Fibroblast of the conjunctiva (primary cell): ENCODE measurements at regions not wholly inside any gene's neighbourhood (a gene's known extent, or its start where the extent isn't known, plus 50 kb on each side); places are given as distances from the start of the nearest gene placed in this dataset.
"Not testable (repeated sequence)": the region's sequence is repeated elsewhere in the genome, so short reads cannot be mapped to it uniquely, and the experiment has no call there.

Experiments
- DNase-seq: peaks from one replicate; pipeline ENCODE4 v3.0.0-alpha.2; 2010; ENCODE audit warnings: low read depth

GRCh38 chr3:153976891-153977554, 144.2 kb upstream of the ARHGEF26 start:
- DNase-seq = peak; percentile 10

DNA sequence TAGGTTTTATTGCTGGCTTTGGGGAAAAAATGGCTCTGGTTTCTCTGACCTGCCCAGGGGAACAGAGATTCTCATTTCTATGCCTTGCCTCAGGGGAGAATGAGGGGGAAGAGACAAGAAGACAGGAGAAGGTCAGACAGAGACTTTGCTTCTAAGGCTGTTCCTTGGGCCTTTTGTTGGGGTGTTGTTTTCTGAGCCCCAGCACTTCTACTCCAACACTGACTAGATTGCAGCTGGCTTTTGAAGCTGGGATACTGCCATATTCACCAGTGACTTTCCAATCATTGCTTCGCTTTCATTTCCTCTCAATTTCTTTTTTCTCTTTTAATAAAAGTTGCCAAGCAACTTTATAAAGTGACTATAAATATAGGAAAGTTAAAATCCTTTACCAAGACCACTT, 143.2 kb upstream of the ARHGEF26 start:
- no peak for DNase-seq

DNA sequence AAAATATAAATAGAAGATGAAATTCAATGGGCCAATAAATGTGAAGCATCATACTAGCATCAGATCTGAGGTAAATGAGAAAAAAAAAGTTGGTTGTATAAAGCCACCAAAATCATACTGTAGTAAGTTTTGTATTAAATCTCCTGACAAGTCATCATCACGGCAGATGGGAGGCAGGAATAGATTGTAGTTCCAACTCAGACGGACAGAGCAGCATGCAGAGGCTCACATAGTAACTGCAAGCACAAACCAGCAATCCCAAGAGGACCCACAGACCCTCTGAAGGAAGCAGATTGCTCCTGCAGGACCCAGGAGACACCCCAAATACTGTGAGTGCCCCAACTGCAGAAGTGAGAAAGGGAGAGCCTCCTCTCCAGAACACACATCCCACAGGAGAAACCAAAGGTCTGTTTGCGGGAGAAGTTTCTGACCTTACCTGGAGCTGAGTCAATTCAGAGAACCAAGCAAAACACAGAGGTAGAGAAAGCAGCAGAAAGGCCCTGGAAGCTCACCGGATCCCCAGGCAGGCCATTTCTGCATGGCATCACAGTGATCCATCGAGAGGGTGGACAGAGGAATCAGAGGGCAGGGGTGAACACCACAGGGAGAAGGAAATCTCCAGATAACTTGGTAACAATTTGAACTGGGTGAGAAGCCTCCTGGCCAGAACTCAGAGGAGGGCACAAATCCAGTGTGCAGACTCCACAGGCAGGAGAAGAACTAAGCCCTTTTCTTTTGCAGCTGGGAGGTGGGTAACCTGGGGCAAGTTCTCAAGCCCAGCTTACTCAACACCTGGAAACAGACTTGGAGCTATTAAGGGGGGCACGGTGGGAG, 141.6 kb upstream of the ARHGEF26 start:
- no peak for DNase-seq

DNA sequence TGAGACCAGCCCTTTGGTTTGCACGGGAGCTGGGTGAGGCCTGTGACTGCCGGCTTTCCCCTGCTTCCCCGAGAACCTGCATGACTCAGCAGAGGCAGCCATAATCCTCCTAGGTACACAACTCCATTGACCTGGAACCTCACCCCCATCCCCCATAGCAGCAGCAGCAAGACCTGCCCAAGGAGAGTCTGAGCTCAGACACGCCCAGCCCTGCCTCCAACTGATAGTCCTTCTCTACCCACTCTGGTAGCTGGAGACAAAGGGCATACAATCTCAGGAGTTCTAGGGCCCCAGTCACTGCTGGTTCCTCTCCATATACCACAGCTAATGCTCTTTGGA, 141.0 kb upstream of the ARHGEF26 start:
- DNase-seq = no peak

- not testable (repeated sequence) for DNase-seq
Measured at GRCh38 chr3:153997364-153997763, 123.8 kb upstream of the ARHGEF26 start.

- DNase-seq = no peak
Measured at GRCh38 chr3:154003649-154004048, 117.5 kb upstream of the ARHGEF26 start.

DNA sequence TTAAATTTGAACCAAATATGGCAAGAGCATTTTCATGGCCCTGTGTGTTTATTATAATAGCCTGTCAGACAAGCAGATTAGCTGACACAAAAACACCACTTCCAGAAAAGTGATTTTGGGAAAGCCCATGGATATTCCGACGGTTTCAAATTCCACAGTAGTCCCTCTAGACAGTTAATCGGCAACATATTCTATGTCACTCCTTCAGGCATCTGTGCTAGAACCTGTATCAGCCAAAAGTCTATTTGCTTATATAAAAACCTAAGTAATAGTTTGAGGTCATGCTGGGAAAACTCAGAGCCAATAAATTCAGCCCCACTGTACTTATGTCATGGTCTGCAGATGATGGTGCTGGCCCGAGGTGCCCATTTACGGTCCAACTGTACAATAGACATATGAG, 110.2 kb upstream of the ARHGEF26 start:
- DNase-seq = no peak

DNA sequence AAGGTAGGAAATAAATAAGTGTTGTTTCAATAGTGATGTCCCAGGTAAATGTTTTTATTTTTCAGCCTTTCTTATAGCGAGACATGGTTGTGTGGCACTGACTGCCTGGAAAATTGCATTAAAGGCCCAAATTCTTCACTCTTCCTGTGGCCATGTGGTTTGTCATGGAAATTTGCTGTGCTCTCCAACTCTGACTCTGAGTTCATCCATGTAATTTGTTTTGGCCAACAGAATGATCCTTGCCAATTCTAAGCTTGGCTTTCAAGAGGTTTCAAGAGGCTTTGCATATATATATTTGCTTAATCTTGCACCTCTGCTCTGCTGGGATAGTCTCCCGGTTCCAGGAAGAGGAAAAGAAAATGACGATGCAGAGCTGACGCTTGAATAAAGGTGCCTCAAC, 107.5 kb upstream of the ARHGEF26 start:
- DNase-seq = no peak

GRCh38 chr3:154015307-154015706, 105.9 kb upstream of the ARHGEF26 start:
- no peak for DNase-seq

DNA sequence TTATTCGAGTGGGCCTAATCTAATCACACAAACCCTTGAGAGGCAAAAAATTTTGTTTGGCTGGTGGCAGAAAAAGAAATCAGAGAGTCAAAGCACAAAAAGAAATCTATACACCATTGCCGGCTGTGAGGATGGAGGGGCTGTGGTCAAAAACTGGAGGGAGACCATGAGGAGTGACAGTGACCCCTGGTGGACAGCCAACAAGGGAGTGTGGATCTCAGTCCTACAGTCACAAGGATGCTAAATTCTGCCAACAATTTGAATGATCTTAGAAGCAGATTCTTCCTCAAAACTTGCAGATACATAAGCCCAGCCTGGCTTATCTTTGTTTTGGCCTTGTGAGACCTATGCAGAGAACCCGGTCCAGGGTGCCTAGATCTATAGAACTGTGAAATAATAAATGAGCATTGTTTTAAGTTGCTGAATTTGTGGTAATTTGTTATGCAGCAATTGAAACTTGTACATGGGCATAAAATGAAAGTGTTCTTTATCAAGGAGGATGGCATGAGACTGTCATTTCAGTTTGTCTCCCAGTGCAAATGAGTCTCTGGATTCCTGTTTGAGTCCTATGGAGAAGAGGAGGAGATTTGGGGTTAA, 103.0 kb upstream of the ARHGEF26 start:
- DNase-seq = peak; percentile 1

DNA sequence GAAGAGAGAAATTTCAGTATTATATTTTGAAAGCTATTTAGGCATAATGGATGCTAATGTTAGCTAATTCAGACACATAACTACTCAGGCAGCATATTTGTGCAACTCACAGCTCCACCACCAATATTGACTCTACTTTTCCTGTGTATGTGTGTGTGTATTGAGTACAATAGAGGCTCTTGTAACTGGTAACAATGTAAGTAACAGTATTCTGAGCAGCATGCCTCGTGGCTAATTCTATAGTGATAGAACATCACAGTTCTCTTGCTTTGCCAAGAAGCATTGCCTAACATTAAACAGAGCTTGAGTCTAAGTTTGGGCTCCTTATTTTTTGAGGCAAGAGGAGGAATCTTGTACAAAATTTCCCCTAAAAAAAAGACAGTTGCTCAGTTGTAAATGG, 98.6 kb upstream of the ARHGEF26 start:
- DNase-seq = peak; percentile 3

DNA sequence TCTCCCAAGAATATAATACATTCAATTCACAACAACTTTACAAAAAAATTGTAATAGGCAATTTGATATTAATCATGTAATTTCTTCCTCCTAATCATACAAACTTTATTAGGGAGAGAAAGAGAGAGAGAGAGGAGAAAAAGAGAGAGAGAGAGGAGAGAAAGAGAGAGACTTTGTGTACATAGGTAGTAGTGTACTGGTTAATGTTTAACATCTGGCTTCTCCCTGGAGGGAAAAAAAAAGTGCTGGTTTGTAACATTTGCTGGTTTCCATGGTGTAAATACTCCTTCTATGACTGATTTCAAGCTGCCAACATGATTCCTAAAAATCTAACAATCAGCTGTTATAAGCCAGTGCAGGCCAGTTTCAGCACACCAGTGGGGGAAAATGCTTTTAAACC, 98.0 kb upstream of the ARHGEF26 start:
- DNase-seq = peak; percentile 23

GRCh38 chr3:154025007-154025406, 96.2 kb upstream of the ARHGEF26 start:
- DNase-seq = no peak

- no peak for DNase-seq
Measured at GRCh38 chr3:154029926-154030325, 91.3 kb upstream of the ARHGEF26 start.

DNA sequence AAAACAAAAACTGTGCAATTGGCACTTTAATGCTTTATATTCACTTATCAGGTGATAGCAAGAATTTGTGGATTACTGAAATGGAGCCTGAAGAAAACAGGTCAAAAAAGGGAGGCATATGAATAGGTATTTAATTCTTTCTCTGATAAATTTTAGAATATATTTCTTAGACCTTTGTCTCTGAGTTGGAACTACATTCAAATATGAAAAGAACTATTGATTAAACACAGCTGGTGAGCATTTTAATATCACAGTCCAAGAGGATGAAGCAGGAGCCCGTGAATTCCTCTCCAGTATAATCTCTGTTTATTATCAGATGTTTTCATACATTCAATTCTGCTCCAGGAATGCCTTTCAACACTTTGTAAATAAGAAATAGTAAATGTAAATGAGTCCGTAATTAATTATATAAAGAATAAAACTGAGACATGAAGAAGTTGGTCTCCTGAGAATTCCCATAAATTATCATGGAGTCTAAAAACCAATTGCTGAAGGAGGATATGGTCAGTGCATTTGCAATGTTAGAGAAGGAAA, 86.3 kb upstream of the ARHGEF26 start:
- no peak for DNase-seq

GRCh38 chr3:154040283-154040682, 80.9 kb upstream of the ARHGEF26 start:
- DNase-seq = no peak

- DNase-seq = no peak
Measured at GRCh38 chr3:154044671-154045070, 76.5 kb upstream of the ARHGEF26 start.

- no peak for DNase-seq
Measured at GRCh38 chr3:154050216-154050615, 71.0 kb upstream of the ARHGEF26 start.

- DNase-seq = no peak
Measured at GRCh38 chr3:154050766-154051165, 70.4 kb upstream of the ARHGEF26 start.

GRCh38 chr3:154059833-154060232, 61.4 kb upstream of the ARHGEF26 start:
- DNase-seq = no peak

- DNase-seq = peak; percentile 68
Measured at GRCh38 chr3:154060238-154061000, 60.8 kb upstream of the ARHGEF26 start.

- DNase-seq = no peak
Measured at GRCh38 chr3:154061001-154061370, 60.2 kb upstream of the ARHGEF26 start.
